Adrenal gland (tissue), 9 donors: ENCODE measurements at regions not wholly inside any gene's neighbourhood (a gene's known extent, or its start where the extent isn't known, plus 50 kb on each side); places are given as distances from the start of the nearest gene placed in this dataset.

ENCODE experiments used
- DNase-seq, 7 donors: peaks; one replicate each; pipeline ENCODE4 v3.0.0-alpha.2; 2019 to 2020
- H3K27ac ChIP-seq, 5 donors: fragments of 200-600 bp; sonication (generic) in 4 of 5; 1 replicate in 3 of 5; 2 replicates in 2 of 5; pipeline versions ENCODE4 v1.5.1 to v1.8.0; 2016 to 2020; ENCODE audit warnings: mild to moderate bottlenecking in 1 of 5
- H3K27me3 ChIP-seq: fragments of 200-600 bp; 2 replicates; pipeline ENCODE4 v1.8.0; 2021
- H3K36me3 ChIP-seq, 2 donors: fragments of 200-600 bp; replicated peaks in 1 of 2; 1 replicate in 1 of 2; 2 replicates in 1 of 2; pipeline versions ENCODE4 v1.5.1 to v1.8.0; 2018 to 2022
- H3K4me1 ChIP-seq, 2 donors: fragments of 200-600 bp; replicated peaks in 1 of 2; 1 replicate in 1 of 2; 2 replicates in 1 of 2; pipeline versions ENCODE4 v1.5.1 to v1.8.0; 2018 to 2021
- H3K4me3 ChIP-seq, 4 donors: fragments of 200-600 bp; sonication (generic) in 3 of 4; one replicate each; pipeline ENCODE4 v1.5.1; 2016 to 2018
- H3K9me3 ChIP-seq, 3 donors: fragments of 200-600 bp; sonication (generic) in 1 of 3; replicated peaks in 1 of 3; 1 replicate in 2 of 3; 2 replicates in 1 of 3; pipeline versions ENCODE4 v1.5.1 to v1.8.0; 2016 to 2021
- CTCF ChIP-seq, 6 experiments: fragments of 450-650 bp in 4 of 6; fragments of 200-600 bp in 2 of 6; sonication (generic) in 1 of 6; IDR thresholded peaks; 1 replicate in 5 of 6; 2 replicates in 1 of 6; pipeline versions ENCODE4 v1.5.1 to v1.8.0; 2016 to 2021; ENCODE audit warnings: antibody characterized with exemption in 6 of 6, mild to moderate bottlenecking in 2 of 6, moderate library complexity in 1 of 6
- POLR2A ChIP-seq, 2 donors: fragments of 450-650 bp; IDR thresholded peaks; one replicate each; pipeline ENCODE4 v1.6.1; 2017; ENCODE audit warnings: antibody characterized with exemption in 2 of 2, mild to moderate bottlenecking in 2 of 2, moderate library complexity in 1 of 2
- WGBS, 4 donors: extraction: QIAGEN DNeasy Blood & Tissue Kit in 2 of 4; methylation state at CpG; one replicate each; pipeline versions ENCODE4 v1.1.5 to v1.1.7; 2013 to 2017; 5-methylcytosine and 5-hydroxymethylcytosine counted together
- intact Hi-C, 2 donors: fragments of 100-400 bp; cut with DNase I; formaldehyde crosslinking; loops; one replicate each; pipeline versions ENCODE4 v1.14.1 to v1.15.0; 2022 to 2023
- donor health status: healthy with polysubstance abuse.
- donor health status: Bipolar disorder and iron deficiency.
- donor health status: DM: yes; HTN: yes; CAD: no.
- donor health status: DM: no; HTN: no; CAD: no.
- donor health status: DM: no; HTN: no; CAD: no.

- Histone ChIP-seq H3K4me3 (no peak overlapping the region), H3K4me1 (no peaks in the 10 kb centered on the region), H3K27ac (no peak overlapping the region), H3K9me3 (no peaks in the 10 kb centered on the region), H3K27me3 (no peaks in the 10 kb centered on the region), H3K36me3 (no peaks in the 10 kb centered on the region)
- WGBS, 4 donors = 69 to 77% (median 73%) methylated on average over 3 of the region's 3 CpGs
- TF ChIP-seq CTCF (IDR thresholded peaks at IDR 0.05) (no peak), POLR2A (IDR thresholded peaks at IDR 0.05) (no peak)
- intact Hi-C loops = no loop called here
- no peak for DNase-seq
Observed at GRCh38 chr21:28160378-28160777, 832.3 kb downstream of the LTN1 start.

- no peak overlapping the region for H3K27ac ChIP-seq
- H3K4me1 ChIP-seq = no peaks in the 10 kb centered on the region
- intact Hi-C loops = no loop called here
- H3K9me3 ChIP-seq = no peaks in the 10 kb centered on the region
- H3K36me3 ChIP-seq = no peaks in the 10 kb centered on the region
- DNase-seq = no peak
- TF ChIP-seq CTCF (IDR thresholded peaks at IDR 0.05) (no peak), POLR2A (IDR thresholded peaks at IDR 0.05) (no peak)
- no peaks in the 10 kb centered on the region for H3K27me3 ChIP-seq
- no peak overlapping the region for H3K4me3 ChIP-seq
- WGBS, 4 donors = 37 to 57% (median 42%) methylated on average over 3 of the region's 3 CpGs
Observed at GRCh38 chr21:28159396-28159795, 833.3 kb downstream of the LTN1 start.

DNA sequence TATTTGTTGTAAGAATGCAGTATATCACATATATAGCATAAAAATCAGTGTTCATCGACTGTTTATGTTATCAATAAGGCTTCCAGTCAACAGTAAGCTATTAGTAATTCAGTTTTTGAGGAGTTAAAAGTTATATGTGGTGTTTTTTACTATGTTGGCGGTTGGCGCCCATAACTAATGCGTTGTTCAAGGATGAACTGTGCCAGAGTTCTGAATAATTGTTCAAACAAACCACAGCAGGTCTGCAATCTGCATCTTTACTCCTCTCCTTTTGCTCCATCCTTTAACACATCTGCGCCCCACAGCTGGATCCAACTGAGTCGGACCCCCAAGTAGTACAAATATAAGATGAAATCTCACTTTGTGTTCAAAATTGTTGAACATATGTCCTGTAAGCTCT, 836.1 kb downstream of the LTN1 start:
- H3K4me3 ChIP-seq = no peak overlapping the region
- no peaks in the 10 kb centered on the region for H3K36me3 ChIP-seq
- intact Hi-C loops = no loop called here
- WGBS, 4 donors = 69 to 76% (median 75%) methylated on average over 6 of the region's 6 CpGs
- no peak overlapping the region for H3K27ac ChIP-seq
- no peak for TF ChIP-seq CTCF (IDR thresholded peaks at IDR 0.05)
- no peak for TF ChIP-seq POLR2A (IDR thresholded peaks at IDR 0.05)
- no peaks in the 10 kb centered on the region for H3K4me1 ChIP-seq
- no peaks in the 10 kb centered on the region for H3K27me3 ChIP-seq
- H3K9me3 ChIP-seq = no peaks in the 10 kb centered on the region
- DNase-seq = no peak

GRCh38 chr21:28154121-28154520, 838.6 kb downstream of the LTN1 start:
- Histone ChIP-seq H3K4me1 (no peaks in the 10 kb centered on the region), H3K27ac (no peak overlapping the region), H3K4me3 (no peak overlapping the region), H3K9me3 (no peaks in the 10 kb centered on the region), H3K36me3 (no peaks in the 10 kb centered on the region), H3K27me3 (no peaks in the 10 kb centered on the region)
- WGBS, 4 donors = 52 to 80% (median 56%) methylated on average over 4 of the region's 4 CpGs
- intact Hi-C loops = no loop called here
- no peak for DNase-seq
- TF ChIP-seq CTCF (IDR thresholded peaks at IDR 0.05) (no peak), POLR2A (IDR thresholded peaks at IDR 0.05) (no peak)
